BLaER1 (cell line): ENCODE measurements at regions not wholly inside any gene's neighbourhood (a gene's known extent, or its start where the extent isn't known, plus 50 kb on each side); places are given as distances from the start of the nearest gene placed in this dataset.

Experiments
- H3K27ac ChIP-seq: shearing (Covaris generic); formaldehyde crosslinking; 2 replicates; pipeline ENCODE4 v1.8.1; 2022
- H3K27me3 ChIP-seq: shearing (Covaris generic); formaldehyde crosslinking; 2 replicates; pipeline ENCODE4 v1.8.1; 2022
- H3K36me3 ChIP-seq: shearing (Covaris generic); formaldehyde crosslinking; 2 replicates; pipeline ENCODE4 v1.8.1; 2022
- H3K4me1 ChIP-seq: shearing (Covaris generic); formaldehyde crosslinking; 2 replicates; pipeline ENCODE4 v1.8.1; 2022
- H3K4me2 ChIP-seq: shearing (Covaris generic); formaldehyde crosslinking; 2 replicates; pipeline ENCODE4 v1.8.1; 2022
- H3K4me3 ChIP-seq: shearing (Covaris generic); formaldehyde crosslinking; 2 replicates; pipeline ENCODE4 v1.8.1; 2022
- H3K9ac ChIP-seq: shearing (Covaris generic); formaldehyde crosslinking; 2 replicates; pipeline ENCODE4 v1.8.1; 2022
- H3K9me3 ChIP-seq: shearing (Covaris generic); formaldehyde crosslinking; 2 replicates; pipeline ENCODE4 v1.8.1; 2022
- H4K20me1 ChIP-seq: shearing (Covaris generic); formaldehyde crosslinking; 2 replicates; pipeline ENCODE4 v1.8.1; 2022
- Cebpa-rat ChIP-seq: shearing (Covaris generic); IDR thresholded peaks from 2 replicates; pipeline ENCODE4 v1.8.1; 2022

- Histone ChIP-seq H3K4me1 (no peaks in the 10 kb centered on the region), H3K9ac (no peak overlapping the region), H3K4me3 (no peak overlapping the region), H3K27me3 (no peaks in the 10 kb centered on the region), H4K20me1 (no peaks in the 10 kb centered on the region), H3K4me2 (no peak overlapping the region), H3K27ac (no peak overlapping the region), H3K9me3 (no peaks in the 10 kb centered on the region), H3K36me3 (no peaks in the 10 kb centered on the region)
- no peak for TF ChIP-seq Cebpa-rat
Observed at GRCh38 chr12:28814246-28814645, 334.8 kb upstream of the FAR2 start.

- Histone ChIP-seq H3K27ac (no peak overlapping the region), H3K27me3 (no peaks in the 10 kb centered on the region), H3K4me1 (no peaks in the 10 kb centered on the region), H3K4me2 (no peak overlapping the region), H3K4me3 (no peak overlapping the region), H3K9me3 (no peaks in the 10 kb centered on the region), H3K36me3 (no peaks in the 10 kb centered on the region), H4K20me1 (no peaks in the 10 kb centered on the region), H3K9ac (no peak overlapping the region)
- TF ChIP-seq Cebpa-rat = no peak
Observed at GRCh38 chr12:28817524-28817923, 331.6 kb upstream of the FAR2 start.

- no peaks in the 10 kb centered on the region for H3K9me3 ChIP-seq
- TF ChIP-seq Cebpa-rat = no peak
- no peaks in the 10 kb centered on the region for H3K27me3 ChIP-seq
- no peak overlapping the region for H3K27ac ChIP-seq
- H3K36me3 ChIP-seq = no peaks in the 10 kb centered on the region
- H3K4me3 ChIP-seq = no peak overlapping the region
- no peak overlapping the region for H3K4me2 ChIP-seq
- no peaks in the 10 kb centered on the region for H3K4me1 ChIP-seq
- H3K9ac ChIP-seq = no peak overlapping the region
- no peaks in the 10 kb centered on the region for H4K20me1 ChIP-seq
Observed at GRCh38 chr12:28824193-28824846, 324.8 kb upstream of the FAR2 start.

GRCh38 chr12:28824849-28825248 lies 324.2 kb upstream of the FAR2 start:
- Histone ChIP-seq H3K4me2 (no peak overlapping the region), H3K27ac (no peak overlapping the region), H3K4me1 (no peaks in the 10 kb centered on the region), H3K9ac (no peak overlapping the region), H3K9me3 (no peaks in the 10 kb centered on the region), H3K4me3 (no peak overlapping the region), H4K20me1 (no peaks in the 10 kb centered on the region), H3K27me3 (no peaks in the 10 kb centered on the region), H3K36me3 (no peaks in the 10 kb centered on the region)
- no peak for TF ChIP-seq Cebpa-rat

GRCh38 chr12:28826766-28827165 lies 322.3 kb upstream of the FAR2 start:
- Histone ChIP-seq H3K4me2 (no peak overlapping the region), H3K4me1 (no peaks in the 10 kb centered on the region), H3K9ac (no peak overlapping the region), H3K27ac (no peak overlapping the region), H3K9me3 (no peaks in the 10 kb centered on the region), H3K4me3 (no peak overlapping the region), H3K27me3 (no peaks in the 10 kb centered on the region), H3K36me3 (no peaks in the 10 kb centered on the region), H4K20me1 (no peaks in the 10 kb centered on the region)
- no peak for TF ChIP-seq Cebpa-rat

- H3K4me1 ChIP-seq = no peaks in the 10 kb centered on the region
- no peaks in the 10 kb centered on the region for H4K20me1 ChIP-seq
- H3K9ac ChIP-seq = no peak overlapping the region
- H3K4me2 ChIP-seq = no peak overlapping the region
- no peaks in the 10 kb centered on the region for H3K9me3 ChIP-seq
- H3K4me3 ChIP-seq = no peak overlapping the region
- H3K27me3 ChIP-seq = no peaks in the 10 kb centered on the region
- no peak for TF ChIP-seq Cebpa-rat
- no peaks in the 10 kb centered on the region for H3K36me3 ChIP-seq
- H3K27ac ChIP-seq = no peak overlapping the region
Observed at GRCh38 chr12:28827861-28828260, 321.2 kb upstream of the FAR2 start.

GRCh38 chr12:28828318-28828717 lies 320.8 kb upstream of the FAR2 start:
- Histone ChIP-seq H3K36me3 (no peaks in the 10 kb centered on the region), H3K9me3 (no peaks in the 10 kb centered on the region), H3K4me3 (no peak overlapping the region), H3K4me1 (no peaks in the 10 kb centered on the region), H4K20me1 (no peaks in the 10 kb centered on the region), H3K4me2 (no peak overlapping the region), H3K27ac (no peak overlapping the region), H3K27me3 (no peaks in the 10 kb centered on the region), H3K9ac (no peak overlapping the region)
- TF ChIP-seq Cebpa-rat = no peak

- H3K36me3 ChIP-seq = no peaks in the 10 kb centered on the region
- no peak for TF ChIP-seq Cebpa-rat
- no peaks in the 10 kb centered on the region for H4K20me1 ChIP-seq
- H3K4me2 ChIP-seq = no peak overlapping the region
- H3K4me1 ChIP-seq = no peaks in the 10 kb centered on the region
- H3K9ac ChIP-seq = no peak overlapping the region
- no peak overlapping the region for H3K27ac ChIP-seq
- H3K27me3 ChIP-seq = no peaks in the 10 kb centered on the region
- no peak overlapping the region for H3K4me3 ChIP-seq
- no peaks in the 10 kb centered on the region for H3K9me3 ChIP-seq
Observed at GRCh38 chr12:28830491-28830890, 318.6 kb upstream of the FAR2 start.

- H3K9ac ChIP-seq = no peak overlapping the region
- H3K36me3 ChIP-seq = no peaks in the 10 kb centered on the region
- H3K4me1 ChIP-seq = no peaks in the 10 kb centered on the region
- H3K27ac ChIP-seq = no peak overlapping the region
- H4K20me1 ChIP-seq = no peaks in the 10 kb centered on the region
- H3K4me2 ChIP-seq = no peak overlapping the region
- no peak for TF ChIP-seq Cebpa-rat
- H3K4me3 ChIP-seq = no peak overlapping the region
- H3K9me3 ChIP-seq = no peaks in the 10 kb centered on the region
- no peaks in the 10 kb centered on the region for H3K27me3 ChIP-seq
Observed at GRCh38 chr12:28844718-28845117, 304.4 kb upstream of the FAR2 start.

- H3K36me3 ChIP-seq = no peaks in the 10 kb centered on the region
- no peak overlapping the region for H3K27ac ChIP-seq
- H3K4me2 ChIP-seq = no peak overlapping the region
- no peak for TF ChIP-seq Cebpa-rat
- no peaks in the 10 kb centered on the region for H3K27me3 ChIP-seq
- no peak overlapping the region for H3K9ac ChIP-seq
- no peaks in the 10 kb centered on the region for H4K20me1 ChIP-seq
- no peak overlapping the region for H3K4me3 ChIP-seq
- H3K4me1 ChIP-seq = no peaks in the 10 kb centered on the region
- no peaks in the 10 kb centered on the region for H3K9me3 ChIP-seq
Observed at GRCh38 chr12:28851781-28852180, 297.3 kb upstream of the FAR2 start.

- Histone ChIP-seq H3K4me3 (no peak overlapping the region), H3K27ac (no peak overlapping the region), H3K27me3 (no peaks in the 10 kb centered on the region), H4K20me1 (no peaks in the 10 kb centered on the region), H3K4me1 (no peaks in the 10 kb centered on the region), H3K9me3 (no peaks in the 10 kb centered on the region), H3K9ac (no peak overlapping the region), H3K4me2 (no peak overlapping the region), H3K36me3 (no peaks in the 10 kb centered on the region)
- TF ChIP-seq Cebpa-rat = no peak
Observed at GRCh38 chr12:28855761-28856310, 293.2 kb upstream of the FAR2 start.
